GM18519 (cell line): ENCODE measurements at regions not wholly inside any gene's neighbourhood (a gene's known extent, or its start where the extent isn't known, plus 50 kb on each side); places are given as distances from the start of the nearest gene placed in this dataset.

Experiments used
- ATAC-seq: cut with Tn5 transposase; IDR thresholded peaks from one replicate; pipeline ENCODE4 v1.9.1; 2021; ENCODE audit warnings: mild to moderate bottlenecking, moderate library complexity; ENCODE audit not compliant: unreplicated experiment, low FRiP score

- no peak for ATAC-seq
These were observed 90.5 kb upstream of the TNC start for GRCh38 chr9:115208501-115208900.

- ATAC-seq, result peak; percentile 53
These were observed 91.8 kb upstream of the TNC start for GRCh38 chr9:115209601-115210306.

GRCh38 chr9:115210699-115211098 is 92.7 kb upstream of the TNC start:
- no peak for ATAC-seq

GRCh38 chr9:115211413-115212124 is 93.6 kb upstream of the TNC start:
- ATAC-seq, result peak; percentile 52

GRCh38 chr9:115212125-115212605 is 94.2 kb upstream of the TNC start:
- no peak for ATAC-seq

GRCh38 chr9:115212832-115213231 is 94.9 kb upstream of the TNC start:
- ATAC-seq, result peak; percentile 24

- no peak for ATAC-seq
These were observed 95.9 kb upstream of the TNC start for GRCh38 chr9:115213818-115214334.

GRCh38 chr9:115216873-115217272 is 98.9 kb upstream of the TNC start:
- no peak for ATAC-seq

GRCh38 chr9:115220319-115221005 is 102.5 kb upstream of the TNC start:
- ATAC-seq, result no peak

GRCh38 chr9:115223471-115223870 is 105.5 kb upstream of the TNC start:
- no peak for ATAC-seq

- ATAC-seq, result no peak
These were observed 107.6 kb upstream of the TNC start for GRCh38 chr9:115225459-115226116.

- ATAC-seq, result no peak
These were observed 108.2 kb upstream of the TNC start for GRCh38 chr9:115226152-115226551.

- ATAC-seq, result no peak
These were observed 111.5 kb upstream of the TNC start for GRCh38 chr9:115229496-115229895.

GRCh38 chr9:115230924-115231515 is 113.1 kb upstream of the TNC start:
- no peak for ATAC-seq

GRCh38 chr9:115232181-115232774 is 114.3 kb upstream of the TNC start:
- no peak for ATAC-seq

GRCh38 chr9:115234094-115234493 is 116.1 kb upstream of the TNC start:
- no peak for ATAC-seq

- no peak for ATAC-seq
These were observed 117.3 kb upstream of the TNC start for GRCh38 chr9:115235221-115235620.

GRCh38 chr9:115237385-115237998 is 119.5 kb upstream of the TNC start:
- ATAC-seq, result no peak

- ATAC-seq, result no peak
These were observed 122.7 kb upstream of the TNC start for GRCh38 chr9:115240676-115241075.
